ENCODE measurements at regions not wholly inside any gene's neighbourhood (a gene's known extent, or its start where the extent isn't known, plus 50 kb on each side); places are given as distances from the start of the nearest gene placed in this dataset.

DNA sequence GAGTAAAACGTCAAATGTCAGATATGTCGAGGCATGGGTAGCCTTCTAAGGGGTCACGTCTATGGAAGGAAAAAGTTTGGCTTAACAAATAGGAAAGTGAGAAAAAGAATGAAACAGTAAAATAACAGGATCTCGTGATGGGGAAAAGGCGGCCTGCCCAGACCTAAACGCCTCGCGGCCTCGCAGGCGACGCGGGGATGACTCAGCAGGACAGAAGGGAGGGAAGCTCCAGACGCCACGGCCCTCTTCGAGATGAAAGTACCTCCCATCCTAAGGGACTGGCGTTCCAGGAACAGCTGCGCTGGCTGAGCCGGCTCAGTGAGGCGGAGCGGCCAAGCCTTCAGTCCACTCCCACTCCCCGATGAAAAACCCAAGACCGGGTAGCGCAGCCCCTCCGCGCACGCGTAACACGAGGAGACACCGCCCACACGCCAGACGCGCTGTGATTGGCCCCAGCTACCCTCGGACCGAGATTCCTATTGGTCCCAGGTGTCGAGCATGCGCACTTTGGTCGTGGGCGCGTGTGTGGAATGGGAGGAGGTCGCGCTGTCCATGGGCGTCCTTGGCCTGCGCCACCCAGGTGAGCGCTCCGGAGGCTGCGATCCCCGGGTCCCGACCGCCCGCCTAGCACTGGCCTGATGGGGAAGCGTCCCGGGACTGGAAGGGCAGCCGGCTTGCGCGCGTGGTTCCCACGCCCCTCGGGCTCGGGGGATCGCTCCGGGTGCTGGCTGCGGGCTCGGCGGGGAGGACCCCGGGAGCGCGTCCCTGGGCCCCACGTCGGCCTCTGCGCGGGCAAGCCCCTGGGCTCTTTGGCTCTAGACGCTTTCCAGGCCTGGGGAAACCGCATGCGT, 588.5 kb downstream of the MTRR start (continued):
- TF ChIP-seq SPEN (CRISPR knock-in tag; IDR thresholded peaks at IDR 0.05; ENCODE audit: low read depth): 0 out of 2 replicates have a peak, but pooled peaks have one; percentile 20
- TF ChIP-seq, protein P1, sequence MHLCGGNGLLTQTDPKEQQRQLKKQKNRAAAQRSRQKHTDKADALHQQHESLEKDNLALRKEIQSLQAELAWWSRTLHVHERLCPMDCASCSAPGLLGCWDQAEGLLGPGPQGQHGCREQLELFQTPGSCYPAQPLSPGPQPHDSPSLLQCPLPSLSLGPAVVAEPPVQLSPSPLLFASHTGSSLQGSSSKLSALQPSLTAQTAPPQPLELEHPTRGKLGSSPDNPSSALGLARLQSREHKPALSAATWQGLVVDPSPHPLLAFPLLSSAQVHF (CRISPR knock-in tag; IDR thresholded peaks at IDR 0.05): no peak; the same call in 1 of the 2 replicates
- no peak for TF ChIP-seq ZC3H13 (CRISPR knock-in tag; IDR thresholded peaks at IDR 0.05)
- no peak for TF ChIP-seq KLF15 (CRISPR knock-in tag; IDR thresholded peaks at IDR 0.05; ENCODE audit: borderline replicate concordance)
- no peak for TF ChIP-seq JUN (CRISPR knock-in tag; IDR thresholded peaks at IDR 0.05)
- TF ChIP-seq, protein P2, sequence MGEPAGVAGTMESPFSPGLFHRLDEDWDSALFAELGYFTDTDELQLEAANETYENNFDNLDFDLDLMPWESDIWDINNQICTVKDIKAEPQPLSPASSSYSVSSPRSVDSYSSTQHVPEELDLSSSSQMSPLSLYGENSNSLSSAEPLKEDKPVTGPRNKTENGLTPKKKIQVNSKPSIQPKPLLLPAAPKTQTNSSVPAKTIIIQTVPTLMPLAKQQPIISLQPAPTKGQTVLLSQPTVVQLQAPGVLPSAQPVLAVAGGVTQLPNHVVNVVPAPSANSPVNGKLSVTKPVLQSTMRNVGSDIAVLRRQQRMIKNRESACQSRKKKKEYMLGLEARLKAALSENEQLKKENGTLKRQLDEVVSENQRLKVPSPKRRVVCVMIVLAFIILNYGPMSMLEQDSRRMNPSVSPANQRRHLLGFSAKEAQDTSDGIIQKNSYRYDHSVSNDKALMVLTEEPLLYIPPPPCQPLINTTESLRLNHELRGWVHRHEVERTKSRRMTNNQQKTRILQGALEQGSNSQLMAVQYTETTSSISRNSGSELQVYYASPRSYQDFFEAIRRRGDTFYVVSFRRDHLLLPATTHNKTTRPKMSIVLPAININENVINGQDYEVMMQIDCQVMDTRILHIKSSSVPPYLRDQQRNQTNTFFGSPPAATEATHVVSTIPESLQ (CRISPR knock-in tag; conservative IDR thresholded peaks at IDR 0.05): no peak
- TF ChIP-seq ZSCAN20 (CRISPR knock-in tag; IDR thresholded peaks at IDR 0.05; ENCODE audit: borderline replicate concordance): no peak
- TF ChIP-seq, protein P3, sequence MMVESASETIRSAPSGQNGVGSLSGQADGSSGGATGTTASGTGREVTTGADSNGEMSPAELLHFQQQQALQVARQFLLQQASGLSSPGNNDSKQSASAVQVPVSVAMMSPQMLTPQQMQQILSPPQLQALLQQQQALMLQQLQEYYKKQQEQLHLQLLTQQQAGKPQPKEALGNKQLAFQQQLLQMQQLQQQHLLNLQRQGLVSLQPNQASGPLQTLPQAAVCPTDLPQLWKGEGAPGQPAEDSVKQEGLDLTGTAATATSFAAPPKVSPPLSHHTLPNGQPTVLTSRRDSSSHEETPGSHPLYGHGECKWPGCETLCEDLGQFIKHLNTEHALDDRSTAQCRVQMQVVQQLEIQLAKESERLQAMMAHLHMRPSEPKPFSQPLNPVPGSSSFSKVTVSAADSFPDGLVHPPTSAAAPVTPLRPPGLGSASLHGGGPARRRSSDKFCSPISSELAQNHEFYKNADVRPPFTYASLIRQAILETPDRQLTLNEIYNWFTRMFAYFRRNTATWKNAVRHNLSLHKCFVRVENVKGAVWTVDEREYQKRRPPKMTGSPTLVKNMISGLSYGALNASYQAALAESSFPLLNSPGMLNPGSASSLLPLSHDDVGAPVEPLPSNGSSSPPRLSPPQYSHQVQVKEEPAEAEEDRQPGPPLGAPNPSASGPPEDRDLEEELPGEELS (CRISPR knock-in tag; IDR thresholded peaks at IDR 0.05): no peak
- TF ChIP-seq SOX6 (IDR thresholded peaks at IDR 0.05): no peak
- no peak for TF ChIP-seq SOX6 (CRISPR knock-in tag; IDR thresholded peaks at IDR 0.05)
- no peak for TF ChIP-seq ATF7 (IDR thresholded peaks at IDR 0.05)
- TF ChIP-seq ATF7 (CRISPR knock-in tag; IDR thresholded peaks at IDR 0.05): no peak
- TF ChIP-seq U2AF2 (IDR thresholded peaks at IDR 0.05; ENCODE audit: low read depth, low read length): no peak
- no peak for TF ChIP-seq ZNF619 (CRISPR knock-in tag; IDR thresholded peaks at IDR 0.05)
- TF ChIP-seq MEIS1 (CRISPR knock-in tag; IDR thresholded peaks at IDR 0.05; ENCODE audit: borderline replicate concordance): peak; percentile 37; the same call in 1 of the 2 replicates
- no peak for TF ChIP-seq KDM5A (IDR thresholded peaks at IDR 0.05; ENCODE audit: borderline replicate concordance, low read length)
- TF ChIP-seq KLF9 (CRISPR knock-in tag; IDR thresholded peaks at IDR 0.05; ENCODE audit: low read depth): peak; percentile 46; the same call in 1 of the 2 replicates
- TF ChIP-seq POLR2A (IDR thresholded peaks at IDR 0.05; ENCODE audit: insufficient read depth in 1 of 2, low read depth in 2 of 2, low read length in 2 of 2): peak; percentile 47 to 66; a peak in 3 of 4 replicates
- no peak for TF ChIP-seq ZSCAN12 (CRISPR knock-in tag; IDR thresholded peaks at IDR 0.05)
- TF ChIP-seq, protein P4, sequence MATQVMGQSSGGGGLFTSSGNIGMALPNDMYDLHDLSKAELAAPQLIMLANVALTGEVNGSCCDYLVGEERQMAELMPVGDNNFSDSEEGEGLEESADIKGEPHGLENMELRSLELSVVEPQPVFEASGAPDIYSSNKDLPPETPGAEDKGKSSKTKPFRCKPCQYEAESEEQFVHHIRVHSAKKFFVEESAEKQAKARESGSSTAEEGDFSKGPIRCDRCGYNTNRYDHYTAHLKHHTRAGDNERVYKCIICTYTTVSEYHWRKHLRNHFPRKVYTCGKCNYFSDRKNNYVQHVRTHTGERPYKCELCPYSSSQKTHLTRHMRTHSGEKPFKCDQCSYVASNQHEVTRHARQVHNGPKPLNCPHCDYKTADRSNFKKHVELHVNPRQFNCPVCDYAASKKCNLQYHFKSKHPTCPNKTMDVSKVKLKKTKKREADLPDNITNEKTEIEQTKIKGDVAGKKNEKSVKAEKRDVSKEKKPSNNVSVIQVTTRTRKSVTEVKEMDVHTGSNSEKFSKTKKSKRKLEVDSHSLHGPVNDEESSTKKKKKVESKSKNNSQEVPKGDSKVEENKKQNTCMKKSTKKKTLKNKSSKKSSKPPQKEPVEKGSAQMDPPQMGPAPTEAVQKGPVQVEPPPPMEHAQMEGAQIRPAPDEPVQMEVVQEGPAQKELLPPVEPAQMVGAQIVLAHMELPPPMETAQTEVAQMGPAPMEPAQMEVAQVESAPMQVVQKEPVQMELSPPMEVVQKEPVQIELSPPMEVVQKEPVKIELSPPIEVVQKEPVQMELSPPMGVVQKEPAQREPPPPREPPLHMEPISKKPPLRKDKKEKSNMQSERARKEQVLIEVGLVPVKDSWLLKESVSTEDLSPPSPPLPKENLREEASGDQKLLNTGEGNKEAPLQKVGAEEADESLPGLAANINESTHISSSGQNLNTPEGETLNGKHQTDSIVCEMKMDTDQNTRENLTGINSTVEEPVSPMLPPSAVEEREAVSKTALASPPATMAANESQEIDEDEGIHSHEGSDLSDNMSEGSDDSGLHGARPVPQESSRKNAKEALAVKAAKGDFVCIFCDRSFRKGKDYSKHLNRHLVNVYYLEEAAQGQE (IDR thresholded peaks at IDR 0.05; ENCODE audit: borderline replicate concordance in 1 of 2, low read depth in 1 of 2, low read length in 2 of 2): no peak
